ENCODE measurements at regions not wholly inside any gene's neighbourhood (a gene's known extent, or its start where the extent isn't known, plus 50 kb on each side); places are given as distances from the start of the nearest gene placed in this dataset.
"Not testable (repeated sequence)": the region's sequence is repeated elsewhere in the genome, so short reads cannot be mapped to it uniquely, and the experiment has no call there.

DNA sequence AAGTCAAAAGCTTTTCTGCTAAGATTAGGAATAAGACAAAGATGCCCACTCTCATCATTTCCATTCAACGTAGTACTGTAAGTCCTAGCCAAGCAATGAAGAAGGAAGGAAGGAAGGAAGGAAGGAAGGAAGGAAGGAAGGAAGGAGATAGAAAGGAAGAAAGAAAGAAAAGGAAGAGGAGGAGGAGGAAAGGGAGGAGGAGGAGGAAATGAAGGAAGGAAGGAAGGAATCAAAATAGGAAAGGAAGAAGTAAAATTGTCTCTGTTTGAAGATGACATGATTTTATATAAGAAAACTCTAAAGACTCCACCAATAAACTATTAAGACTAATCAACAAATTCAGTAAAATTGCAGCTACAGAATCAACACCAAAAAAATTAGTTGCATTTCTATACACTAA is 66.0 kb upstream of the DHRS4 start:
- H3K9me3 ChIP-seq (ENCODE audit: control insufficient read depth, insufficient read depth, low read length) = no peaks in the 10 kb centered on the region
- H3K36me3 ChIP-seq (ENCODE audit: control insufficient read depth, insufficient read depth, low read length) = no peaks in the 10 kb centered on the region
- H3K4me1 ChIP-seq (ENCODE audit: control insufficient read depth, insufficient read depth, low read length) = peaks cover 14% of the 10 kb centered on the region
- no peaks in the 10 kb centered on the region for H3K27me3 ChIP-seq (ENCODE audit: control insufficient read depth, insufficient read depth, low read length)
- H3K9ac ChIP-seq (ENCODE audit: low read depth, low read length) = no peak overlapping the region
- no peak overlapping the region for H3K4me3 ChIP-seq (ENCODE audit: low read depth, low read length)

DNA sequence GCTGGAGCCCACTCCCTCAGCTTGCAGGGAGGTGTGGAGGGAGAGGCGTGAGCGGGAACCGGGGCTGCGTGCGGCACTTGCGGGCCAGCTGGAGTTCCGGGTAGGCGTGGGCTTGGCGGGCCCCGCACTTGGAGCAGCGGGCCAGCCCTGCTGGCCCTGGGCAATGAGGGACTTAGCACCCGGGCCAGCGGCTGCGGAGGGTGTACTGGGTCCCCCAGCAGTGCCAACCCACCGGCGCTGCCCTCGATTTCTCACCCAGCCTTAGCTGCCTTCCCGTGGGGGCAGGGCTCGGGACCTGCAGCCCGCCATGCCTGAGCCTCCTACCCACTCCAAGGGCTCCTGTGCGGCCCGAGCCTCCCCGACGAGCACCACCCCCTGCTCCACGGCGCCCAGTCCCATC is 61.9 kb upstream of the DHRS4 start:
- not testable (repeated sequence) for H3K4me1 ChIP-seq (ENCODE audit: control insufficient read depth, insufficient read depth, low read length); H3K36me3 ChIP-seq (ENCODE audit: control insufficient read depth, insufficient read depth, low read length); H3K9me3 ChIP-seq (ENCODE audit: control insufficient read depth, insufficient read depth, low read length); H3K9ac ChIP-seq (ENCODE audit: low read depth, low read length); H3K27me3 ChIP-seq (ENCODE audit: control insufficient read depth, insufficient read depth, low read length); H3K4me3 ChIP-seq (ENCODE audit: low read depth, low read length)

DNA sequence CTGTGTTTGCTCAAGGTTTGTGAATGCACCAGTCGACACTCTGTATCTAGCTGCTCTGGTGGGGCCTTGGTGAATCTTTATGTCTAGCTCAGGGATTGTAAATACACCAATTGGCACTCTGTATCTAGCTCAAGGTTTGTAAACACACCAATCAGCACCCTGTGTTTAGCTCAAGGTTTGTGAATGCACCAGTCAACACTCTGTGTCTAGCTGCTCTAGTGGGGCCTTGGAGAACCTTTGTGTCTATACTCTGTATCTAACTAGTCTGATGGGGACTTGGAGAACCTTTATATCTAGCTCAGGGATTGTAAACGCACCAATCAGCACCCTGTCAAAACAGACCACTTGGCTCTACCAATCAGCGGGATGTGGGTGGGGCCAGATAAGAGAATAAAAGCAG is 61.3 kb upstream of the DHRS4 start:
- H3K4me1 ChIP-seq (ENCODE audit: control insufficient read depth, insufficient read depth, low read length) = not testable (repeated sequence)

DNA sequence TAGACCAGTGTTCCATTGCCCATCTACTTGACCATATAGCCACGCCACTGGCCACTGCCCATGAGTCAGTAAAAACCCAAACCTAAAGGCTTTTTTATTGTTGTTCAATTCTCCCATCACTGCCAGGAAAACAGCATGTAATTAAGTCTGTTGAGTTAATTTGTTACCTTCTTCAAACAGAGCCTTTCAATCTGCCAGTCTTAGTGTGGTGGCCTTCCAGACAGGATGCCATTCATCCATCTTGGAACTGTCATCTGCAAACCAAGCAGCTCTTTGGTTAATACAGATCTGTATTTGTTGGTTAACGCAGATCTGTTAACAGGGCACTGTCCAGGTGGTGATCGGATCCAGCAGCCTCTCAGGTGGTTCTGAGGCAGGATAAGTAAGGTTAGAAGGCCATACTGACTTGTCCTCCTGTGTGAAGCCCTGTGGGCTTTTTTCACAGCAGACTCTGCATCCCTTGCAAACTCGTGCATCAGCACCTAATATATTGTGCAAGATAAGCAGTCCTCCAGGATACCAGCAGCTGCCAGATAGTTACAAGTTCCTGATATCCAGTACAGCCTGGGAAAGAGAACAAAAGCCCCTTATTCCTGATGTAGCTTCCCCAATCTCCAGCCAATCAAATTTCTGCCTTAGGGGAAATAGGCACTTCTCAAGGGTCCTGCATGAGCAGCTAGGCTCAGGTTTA is 59.1 kb upstream of the DHRS4 start:
- Histone ChIP-seq H3K4me1 (ENCODE audit: control insufficient read depth, insufficient read depth, low read length) (no peaks in the 10 kb centered on the region), H3K36me3 (ENCODE audit: control insufficient read depth, insufficient read depth, low read length) (no peaks in the 10 kb centered on the region), H3K9ac (ENCODE audit: low read depth, low read length) (no peak overlapping the region), H3K27me3 (ENCODE audit: control insufficient read depth, insufficient read depth, low read length) (no peaks in the 10 kb centered on the region), H3K9me3 (ENCODE audit: control insufficient read depth, insufficient read depth, low read length) (no peaks in the 10 kb centered on the region), H3K4me3 (ENCODE audit: low read depth, low read length) (no peak overlapping the region)

More for the DNA sequence above, 61.3 kb upstream of the DHRS4 start:
- H3K9me3 ChIP-seq (ENCODE audit: control insufficient read depth, insufficient read depth, low read length); H3K9ac ChIP-seq (ENCODE audit: low read depth, low read length); H3K27me3 ChIP-seq (ENCODE audit: control insufficient read depth, insufficient read depth, low read length); H3K4me3 ChIP-seq (ENCODE audit: low read depth, low read length); H3K36me3 ChIP-seq (ENCODE audit: control insufficient read depth, insufficient read depth, low read length): not testable (repeated sequence)

DNA sequence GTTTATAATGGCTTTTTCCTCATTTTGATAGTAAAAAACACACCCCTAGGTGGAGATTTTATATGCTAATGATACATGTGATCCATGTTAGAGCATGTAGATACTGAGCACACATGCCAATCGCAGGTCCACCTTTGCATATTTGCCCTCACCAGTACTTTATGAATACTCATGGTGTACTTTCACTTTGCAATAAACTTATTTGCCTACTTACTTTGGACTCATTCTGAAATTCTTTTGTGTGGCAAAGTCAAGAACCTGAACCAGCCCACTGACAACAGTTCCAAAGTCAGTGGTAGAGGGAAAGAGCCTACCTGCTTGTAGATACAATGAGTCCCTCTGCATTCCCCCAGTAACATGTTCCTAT is 58.5 kb upstream of the DHRS4 start:
- H3K9ac ChIP-seq (ENCODE audit: low read depth, low read length) = no peak overlapping the region
- H3K4me3 ChIP-seq (ENCODE audit: low read depth, low read length) = no peak overlapping the region
- H3K4me1 ChIP-seq (ENCODE audit: control insufficient read depth, insufficient read depth, low read length) = no peaks in the 10 kb centered on the region
- no peaks in the 10 kb centered on the region for H3K27me3 ChIP-seq (ENCODE audit: control insufficient read depth, insufficient read depth, low read length)
- H3K9me3 ChIP-seq (ENCODE audit: control insufficient read depth, insufficient read depth, low read length) = no peaks in the 10 kb centered on the region
- no peaks in the 10 kb centered on the region for H3K36me3 ChIP-seq (ENCODE audit: control insufficient read depth, insufficient read depth, low read length)

DNA sequence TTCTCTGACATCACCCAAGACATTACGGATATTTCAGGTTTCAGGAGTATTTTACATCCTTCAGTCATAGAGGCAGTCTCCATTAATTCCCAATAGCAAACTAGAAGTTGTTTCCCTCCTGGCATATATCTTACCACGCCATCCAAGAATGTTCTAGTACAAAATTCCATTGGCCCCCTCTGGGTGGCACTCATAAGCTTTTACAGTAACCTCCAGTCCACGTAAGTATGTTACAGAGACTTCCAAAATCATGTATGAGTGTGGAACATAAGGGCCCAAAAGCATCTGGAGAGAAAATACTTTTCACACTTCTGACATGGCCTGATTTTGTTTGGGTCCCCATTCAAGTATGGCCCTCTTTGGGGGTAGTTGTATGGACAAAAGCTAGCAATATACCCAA is 58.1 kb upstream of the DHRS4 start:
- no peak overlapping the region for H3K4me3 ChIP-seq (ENCODE audit: low read depth, low read length)
- H3K9ac ChIP-seq (ENCODE audit: low read depth, low read length) = no peak overlapping the region
- no peaks in the 10 kb centered on the region for H3K9me3 ChIP-seq (ENCODE audit: control insufficient read depth, insufficient read depth, low read length)
- no peaks in the 10 kb centered on the region for H3K4me1 ChIP-seq (ENCODE audit: control insufficient read depth, insufficient read depth, low read length)
- no peaks in the 10 kb centered on the region for H3K27me3 ChIP-seq (ENCODE audit: control insufficient read depth, insufficient read depth, low read length)
- H3K36me3 ChIP-seq (ENCODE audit: control insufficient read depth, insufficient read depth, low read length) = no peaks in the 10 kb centered on the region

DNA sequence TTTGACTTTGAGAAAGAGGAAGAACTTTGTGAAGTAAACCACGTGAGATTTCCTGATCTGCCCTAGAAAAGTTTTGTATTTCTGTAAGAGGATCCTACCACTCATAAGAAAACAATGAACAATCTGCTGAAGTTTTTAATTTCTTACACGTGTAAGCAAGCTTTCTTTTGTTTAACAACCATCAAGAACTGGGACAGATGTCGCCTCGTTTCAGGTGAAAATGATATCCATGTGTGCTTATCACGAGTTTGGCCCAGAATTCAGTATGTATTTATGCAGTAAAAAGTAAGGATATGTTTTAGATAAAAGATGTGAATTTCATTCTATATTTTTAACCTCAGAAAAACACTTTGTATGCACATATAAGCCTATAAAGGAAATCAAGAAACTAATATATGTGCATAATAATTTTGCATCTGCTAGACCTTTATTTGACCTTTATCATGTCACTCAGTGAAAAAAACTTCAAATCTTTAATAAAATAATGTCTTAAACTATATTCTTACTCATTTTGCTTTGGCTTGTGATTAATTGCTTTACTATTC is 56.9 kb upstream of the DHRS4 start:
- H3K4me3 ChIP-seq (ENCODE audit: low read depth, low read length) = no peak overlapping the region
- no peaks in the 10 kb centered on the region for H3K9me3 ChIP-seq (ENCODE audit: control insufficient read depth, insufficient read depth, low read length)
- no peaks in the 10 kb centered on the region for H3K36me3 ChIP-seq (ENCODE audit: control insufficient read depth, insufficient read depth, low read length)
- H3K27me3 ChIP-seq (ENCODE audit: control insufficient read depth, insufficient read depth, low read length) = no peaks in the 10 kb centered on the region
- no peaks in the 10 kb centered on the region for H3K4me1 ChIP-seq (ENCODE audit: control insufficient read depth, insufficient read depth, low read length)
- no peak overlapping the region for H3K9ac ChIP-seq (ENCODE audit: low read depth, low read length)

DNA sequence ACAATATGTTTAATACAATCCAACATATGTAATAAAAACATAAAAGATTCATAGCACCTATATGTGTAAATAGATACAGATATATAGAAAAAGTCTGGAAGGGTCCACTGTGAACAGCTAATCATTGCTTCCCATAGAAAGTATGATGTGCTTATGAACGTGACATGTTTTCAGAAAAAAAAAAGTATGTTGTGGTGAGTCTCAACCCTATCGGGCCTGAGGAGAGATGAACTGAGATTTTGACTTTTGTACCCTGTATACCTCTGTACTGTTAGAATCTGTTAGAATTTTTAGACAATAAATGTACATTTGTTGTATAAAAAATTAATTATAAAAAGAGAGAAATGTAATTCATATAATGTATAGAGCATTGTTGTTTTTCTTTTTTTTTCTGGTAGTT is 56.3 kb upstream of the DHRS4 start:
- H3K36me3 ChIP-seq (ENCODE audit: control insufficient read depth, insufficient read depth, low read length); H3K4me3 ChIP-seq (ENCODE audit: low read depth, low read length); H3K9ac ChIP-seq (ENCODE audit: low read depth, low read length); H3K9me3 ChIP-seq (ENCODE audit: control insufficient read depth, insufficient read depth, low read length); H3K4me1 ChIP-seq (ENCODE audit: control insufficient read depth, insufficient read depth, low read length); H3K27me3 ChIP-seq (ENCODE audit: control insufficient read depth, insufficient read depth, low read length): not testable (repeated sequence)

DNA sequence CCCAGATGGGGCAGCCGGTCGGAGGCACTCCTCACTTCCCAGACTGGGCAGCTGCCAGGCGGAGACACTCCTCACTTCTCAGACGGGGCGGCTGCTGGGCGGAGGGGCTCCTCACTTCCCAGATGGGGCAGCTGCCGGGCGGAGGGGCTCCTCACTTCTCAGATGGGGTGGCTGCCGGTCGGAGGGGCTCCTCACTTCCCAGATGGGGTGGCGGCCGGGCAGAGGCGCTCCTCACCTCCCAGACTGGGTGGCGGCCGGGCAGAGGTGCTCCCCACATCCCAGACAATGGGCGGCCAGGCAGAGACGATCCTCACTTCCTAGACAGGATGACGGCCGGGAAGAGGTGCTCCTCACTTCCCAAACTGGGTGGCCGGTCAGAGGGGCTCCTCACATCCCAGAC is 55.2 kb upstream of the DHRS4 start:
- H3K9ac ChIP-seq (ENCODE audit: low read depth, low read length); H3K4me3 ChIP-seq (ENCODE audit: low read depth, low read length); H3K9me3 ChIP-seq (ENCODE audit: control insufficient read depth, insufficient read depth, low read length); H3K27me3 ChIP-seq (ENCODE audit: control insufficient read depth, insufficient read depth, low read length); H3K36me3 ChIP-seq (ENCODE audit: control insufficient read depth, insufficient read depth, low read length); H3K4me1 ChIP-seq (ENCODE audit: control insufficient read depth, insufficient read depth, low read length): not testable (repeated sequence)

DNA sequence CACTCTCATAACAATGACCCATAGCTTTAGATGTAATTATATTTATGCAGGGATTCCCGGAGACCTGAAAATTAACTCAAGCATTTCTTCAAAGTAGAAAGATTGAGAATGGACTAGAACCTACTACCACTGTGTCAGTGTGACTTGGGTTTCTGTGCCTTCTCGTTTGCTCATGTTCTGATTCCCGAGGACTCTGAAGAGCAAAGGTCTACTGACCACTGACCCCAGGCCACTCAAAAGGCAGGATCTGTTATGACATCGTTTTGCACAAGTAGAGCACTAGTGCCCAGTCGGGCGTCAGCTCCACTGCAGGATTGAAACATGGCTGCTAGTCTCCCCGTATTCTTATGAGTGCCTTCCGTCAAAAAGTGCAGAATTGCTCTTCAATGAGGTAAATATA is 53.8 kb upstream of the DHRS4 start:
- Histone ChIP-seq H3K4me3 (ENCODE audit: low read depth, low read length) (no peak overlapping the region), H3K9ac (ENCODE audit: low read depth, low read length) (no peak overlapping the region), H3K9me3 (ENCODE audit: control insufficient read depth, insufficient read depth, low read length) (no peaks in the 10 kb centered on the region), H3K27me3 (ENCODE audit: control insufficient read depth, insufficient read depth, low read length) (no peaks in the 10 kb centered on the region), H3K36me3 (ENCODE audit: control insufficient read depth, insufficient read depth, low read length) (no peaks in the 10 kb centered on the region), H3K4me1 (ENCODE audit: control insufficient read depth, insufficient read depth, low read length) (no peaks in the 10 kb centered on the region)

DNA sequence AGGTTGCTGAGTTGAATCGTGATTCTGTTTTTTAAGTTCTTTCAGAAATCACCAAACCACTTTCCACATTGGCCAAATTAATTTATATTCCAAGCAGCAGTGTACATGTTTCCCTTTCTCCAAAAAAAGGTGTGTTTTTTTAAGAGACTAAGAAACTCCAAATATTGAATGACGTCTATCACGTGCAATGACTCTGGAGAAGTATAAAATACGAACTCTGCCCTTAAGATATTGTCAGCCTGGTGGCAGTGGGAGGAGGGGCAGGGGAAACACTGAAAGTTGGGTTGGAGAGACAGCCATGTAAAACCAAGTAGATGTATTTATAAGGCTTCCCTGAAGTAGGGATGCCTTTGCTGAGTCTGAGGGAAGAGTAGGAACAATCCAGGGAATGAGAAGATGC is 50.1 kb upstream of the DHRS4 start:
- no peaks in the 10 kb centered on the region for H3K4me1 ChIP-seq (ENCODE audit: control insufficient read depth, insufficient read depth, low read length)
- no peaks in the 10 kb centered on the region for H3K9me3 ChIP-seq (ENCODE audit: control insufficient read depth, insufficient read depth, low read length)
- no peaks in the 10 kb centered on the region for H3K36me3 ChIP-seq (ENCODE audit: control insufficient read depth, insufficient read depth, low read length)
- no peak overlapping the region for H3K4me3 ChIP-seq (ENCODE audit: low read depth, low read length)
- H3K9ac ChIP-seq (ENCODE audit: low read depth, low read length) = no peak overlapping the region
- peaks cover 3% of the 10 kb centered on the region for H3K27me3 ChIP-seq (ENCODE audit: control insufficient read depth, insufficient read depth, low read length)
